Fibroblast of lung (primary cell): ENCODE measurements at regions not wholly inside any gene's neighbourhood (a gene's known extent, or its start where the extent isn't known, plus 50 kb on each side); places are given as distances from the start of the nearest gene placed in this dataset.

Source experiments
- DNase-seq, 2 donors: peaks; one replicate each; pipeline versions ENCODE4 v3.0.0 to v3.0.0-alpha.2; 2010; ENCODE audit warnings: low read depth in 2 of 2
- H2AFZ ChIP-seq: 2 replicates; pipeline ENCODE4 v1.5.1; 2012; ENCODE audit warnings: low read length, control low read depth, inconsistent platforms
- H3K27ac ChIP-seq: 2 replicates; pipeline ENCODE4 v1.5.1; 2011; ENCODE audit warnings: low read length, control low read depth; ENCODE audit not compliant: insufficient read depth
- H3K27me3 ChIP-seq: 2 replicates; pipeline ENCODE4 v1.5.1; 2011; ENCODE audit warnings: mild to moderate bottlenecking, low read length; ENCODE audit not compliant: control insufficient read depth, insufficient read depth
- H3K36me3 ChIP-seq: 2 replicates; pipeline ENCODE4 v1.5.1; 2011; ENCODE audit warnings: low read length; ENCODE audit not compliant: control insufficient read depth, insufficient read depth
- H3K4me1 ChIP-seq: 2 replicates; pipeline ENCODE4 v1.5.1; 2011; ENCODE audit warnings: low read length; ENCODE audit not compliant: control insufficient read depth, insufficient read depth; ENCODE audit errors: extremely low read depth
- H3K4me2 ChIP-seq: 2 replicates; pipeline ENCODE4 v1.5.1; 2011; ENCODE audit warnings: low read length, control low read depth; ENCODE audit not compliant: insufficient read depth; ENCODE audit errors: extremely low read depth
- H3K4me3 ChIP-seq, 4 experiments: fragments of 200-600 bp in 1 of 4; sonication (generic) in 1 of 4; replicated peaks in 1 of 4; 2 replicates each; pipeline ENCODE4 v1.5.1; 2011 to 2016; ENCODE audit warnings: low read length in 4 of 4, low read depth in 3 of 4, mild to moderate bottlenecking in 3 of 4, control low read depth in 2 of 4, inconsistent platforms in 1 of 4, mixed read lengths in 1 of 4; ENCODE audit not compliant: insufficient read depth in 1 of 4; ENCODE audit errors: control extremely low read depth in 1 of 4
- H3K79me2 ChIP-seq: 2 replicates; pipeline ENCODE4 v1.5.1; 2012; ENCODE audit warnings: mild to moderate bottlenecking, low read length, inconsistent platforms; ENCODE audit not compliant: control insufficient read depth, insufficient read depth
- H3K9ac ChIP-seq: 2 replicates; pipeline ENCODE4 v1.5.1; 2011; ENCODE audit warnings: mild to moderate bottlenecking, low read length, control low read depth; ENCODE audit not compliant: insufficient read depth
- H3K9me3 ChIP-seq: 2 replicates; pipeline ENCODE4 v1.5.1; 2012; ENCODE audit warnings: low read depth, low read length; ENCODE audit not compliant: control insufficient read depth, insufficient read depth
- H4K20me1 ChIP-seq: 2 replicates; pipeline ENCODE4 v1.5.1; 2011; ENCODE audit warnings: low read length; ENCODE audit not compliant: control insufficient read depth, insufficient read depth; ENCODE audit errors: extremely low read depth
- CTCF ChIP-seq, 2 donors: IDR thresholded peaks in 1 of 2; conservative IDR thresholded peaks in 1 of 2; 1 replicate in 1 of 2; 2 replicates in 1 of 2; pipeline ENCODE4 v1.5.1; 2011 to 2012; ENCODE audit warnings: low read length in 2 of 2, control low read depth in 1 of 2, inconsistent platforms in 1 of 2, low read depth in 1 of 2, mild to moderate bottlenecking in 1 of 2
- EZH2 ChIP-seq: IDR thresholded peaks from 2 replicates; pipeline ENCODE4 v1.5.1; 2012; ENCODE audit warnings: low read length, control low read depth, mild to moderate bottlenecking; ENCODE audit errors: missing control alignments

GRCh38 chr18:45304558-45304957 is 310.7 kb upstream of the SLC14A2 start:
- no peak overlapping the region for H2AFZ ChIP-seq
- H3K4me3 ChIP-seq, result no peak overlapping the region
- TF ChIP-seq EZH2, result no peak
- no peak for TF ChIP-seq CTCF (conservative IDR thresholded peaks at IDR 0.05 in 1 of 2, IDR thresholded peaks at IDR 0.05 in 1 of 2; ENCODE audit: low read depth in 1 of 2, low read length in 2 of 2)

GRCh38 chr18:45312555-45313126 is 302.6 kb upstream of the SLC14A2 start:
- Histone ChIP-seq H2AFZ (no peak overlapping the region), H3K27me3 (peaks cover 2% of the 10 kb centered on the region), H3K4me3 (no peak overlapping the region), H3K79me2 (no peaks in the 10 kb centered on the region), H3K4me2 (no peak overlapping the region), H3K4me1 (no peaks in the 10 kb centered on the region), H3K9ac (no peak overlapping the region), H3K36me3 (no peaks in the 10 kb centered on the region), H3K27ac (no peak overlapping the region), H4K20me1 (no peaks in the 10 kb centered on the region), H3K9me3 (no peaks in the 10 kb centered on the region)
- no peak for DNase-seq
- TF ChIP-seq CTCF (conservative IDR thresholded peaks at IDR 0.05 in 1 of 2, IDR thresholded peaks at IDR 0.05 in 1 of 2; ENCODE audit: low read depth in 1 of 2, low read length in 2 of 2), result no peak
- TF ChIP-seq EZH2, result no peak

More at GRCh38 chr18:45304558-45304957, 310.7 kb upstream of the SLC14A2 start:
- Histone ChIP-seq H3K79me2 (no peaks in the 10 kb centered on the region), H3K27me3 (no peaks in the 10 kb centered on the region), H3K9ac (no peak overlapping the region), H3K27ac (no peak overlapping the region), H3K36me3 (no peaks in the 10 kb centered on the region), H3K4me1 (no peaks in the 10 kb centered on the region), H4K20me1 (no peaks in the 10 kb centered on the region), H3K9me3 (no peaks in the 10 kb centered on the region), H3K4me2 (no peak overlapping the region)
- no peak for DNase-seq

- H3K36me3 ChIP-seq, result no peaks in the 10 kb centered on the region
- no peak overlapping the region for H2AFZ ChIP-seq
- H3K4me3 ChIP-seq, result no peak overlapping the region
- no peak overlapping the region for H3K4me2 ChIP-seq
- H3K9ac ChIP-seq, result no peak overlapping the region
- no peak overlapping the region for H3K27ac ChIP-seq
- DNase-seq, result no peak
- H3K27me3 ChIP-seq, result peaks cover 2% of the 10 kb centered on the region
- H3K4me1 ChIP-seq, result no peaks in the 10 kb centered on the region
- H3K9me3 ChIP-seq, result no peaks in the 10 kb centered on the region
- TF ChIP-seq EZH2 (no peak), CTCF (conservative IDR thresholded peaks at IDR 0.05 in 1 of 2, IDR thresholded peaks at IDR 0.05 in 1 of 2; ENCODE audit: low read depth in 1 of 2, low read length in 2 of 2) (no peak)
- no peaks in the 10 kb centered on the region for H4K20me1 ChIP-seq
- H3K79me2 ChIP-seq, result no peaks in the 10 kb centered on the region
Observed at GRCh38 chr18:45316127-45316526, 299.1 kb upstream of the SLC14A2 start.
